ENCODE measurements at regions not wholly inside any gene's neighbourhood (a gene's known extent, or its start where the extent isn't known, plus 50 kb on each side); places are given as distances from the start of the nearest gene placed in this dataset.
A peak's percentile ranks its signal among the peaks of the same experiment; 100 is the strongest.
"Not testable (repeated sequence)": the region's sequence is repeated elsewhere in the genome, so short reads cannot be mapped to it uniquely, and the experiment has no call there.

DNA sequence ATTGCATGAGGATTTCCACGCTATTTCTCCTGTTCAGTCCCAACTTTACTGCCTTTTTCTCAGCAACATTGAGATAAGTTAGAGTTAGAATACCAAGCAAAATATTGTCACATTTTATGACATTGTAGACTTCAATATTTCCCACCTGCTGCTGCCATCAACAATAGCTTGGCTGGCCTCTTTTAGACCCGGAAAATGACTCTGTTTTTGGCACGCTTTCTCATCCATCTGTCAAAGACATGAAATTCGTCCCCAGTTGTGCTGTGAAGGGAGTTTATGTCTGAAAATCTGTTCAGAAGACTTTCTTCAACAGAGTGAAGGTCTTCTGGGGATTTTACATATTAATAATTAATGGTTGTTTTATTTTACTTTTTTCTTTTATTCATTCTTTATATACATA, 857.3 kb downstream of the FRK start:
- DNase-seq, result no peak

DNA sequence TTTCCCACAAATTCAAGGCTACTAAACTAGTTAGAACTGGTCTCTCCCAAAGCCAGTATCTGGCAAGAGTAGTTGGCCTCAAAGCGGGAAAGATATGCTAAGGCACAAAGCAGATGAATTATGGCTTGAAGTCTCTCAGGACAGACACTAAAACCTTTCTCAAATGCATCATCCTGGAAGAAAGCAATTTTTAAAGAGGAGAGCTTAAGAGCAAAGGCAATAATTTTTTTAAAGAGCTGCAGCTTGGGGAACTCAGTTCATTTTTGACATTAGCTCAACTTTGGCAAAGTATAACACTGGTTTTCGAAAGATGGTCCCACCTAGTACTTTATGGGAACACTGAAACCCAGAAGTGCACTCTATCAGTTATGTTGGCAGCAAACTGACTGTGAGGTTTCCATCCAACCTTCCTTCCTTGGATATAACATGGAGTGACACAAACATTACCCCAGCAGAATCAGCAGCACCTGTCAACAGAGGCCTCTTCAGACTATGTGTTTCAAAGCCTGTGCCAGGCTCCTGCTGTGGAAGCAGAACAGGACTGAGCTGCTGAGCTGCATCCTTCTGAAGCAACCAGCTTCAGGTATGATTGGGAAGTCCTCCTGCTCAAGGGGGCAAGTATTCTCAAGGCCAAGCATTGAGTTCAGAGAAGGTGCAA, 852.3 kb upstream of the HS3ST5 start:
- DNase-seq, result no peak

DNA sequence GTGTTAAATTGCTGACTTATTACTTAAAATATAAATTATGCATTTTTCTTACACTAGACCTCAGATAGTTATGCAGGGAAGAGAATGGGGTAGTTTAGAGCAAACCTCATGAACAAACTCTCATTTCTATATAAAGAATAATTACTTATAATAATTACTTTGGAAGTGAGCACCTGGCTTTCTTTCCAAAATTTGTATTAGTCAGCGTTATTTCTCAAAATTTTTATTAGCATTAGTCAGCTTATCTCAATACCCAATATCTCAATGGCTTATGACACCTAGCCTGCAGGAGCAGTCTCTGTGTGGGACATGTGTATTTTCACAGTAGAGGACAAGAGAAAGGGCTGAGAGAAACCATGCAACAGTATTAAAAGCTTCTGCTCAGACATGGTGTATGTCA, 849.2 kb upstream of the HS3ST5 start:
- DNase-seq, result no peak

- DNase-seq, result no peak
Measured at GRCh38 chr6:115190534-115190933, 847.7 kb upstream of the HS3ST5 start.

DNA sequence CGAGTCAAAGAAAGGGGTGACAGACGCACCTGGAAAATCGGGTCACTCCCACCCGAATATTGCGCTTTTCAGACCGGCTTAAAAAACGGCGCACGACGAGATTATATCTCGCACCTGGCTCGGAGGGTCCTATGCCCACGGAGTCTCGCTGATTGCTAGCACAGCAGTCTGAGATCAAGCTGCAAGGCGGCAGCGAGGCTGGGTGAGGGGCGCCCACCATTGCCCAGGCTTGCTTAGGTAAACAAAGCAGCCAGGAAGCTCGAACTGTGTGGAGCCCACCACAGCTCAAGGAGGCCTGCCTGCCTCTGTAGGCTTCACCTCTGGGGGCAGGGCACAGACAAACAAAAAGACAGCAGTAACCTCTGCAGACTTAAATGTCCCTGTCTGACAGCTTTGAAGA, 832.6 kb upstream of the HS3ST5 start:
- not testable (repeated sequence) for DNase-seq

DNA sequence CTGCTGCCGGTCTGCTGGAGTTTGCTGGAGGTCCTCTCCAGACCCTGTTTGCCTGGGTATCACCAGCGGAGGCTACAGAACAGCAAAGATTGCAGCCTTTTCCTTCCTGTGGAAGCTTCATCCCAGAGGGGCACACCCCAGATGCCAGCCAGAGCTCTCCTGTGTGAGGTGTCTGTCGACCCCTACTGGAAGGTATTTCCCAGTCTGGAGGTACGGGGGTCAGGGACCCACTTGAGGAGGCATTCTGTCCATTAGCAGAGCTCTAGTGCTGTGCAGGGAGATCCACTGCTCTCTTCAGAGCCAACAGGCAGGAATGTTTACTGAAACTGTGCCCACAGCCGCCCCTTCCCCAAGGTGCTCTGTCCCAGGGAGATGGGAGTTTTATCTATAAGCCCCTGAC, 823.1 kb upstream of the HS3ST5 start:
- not testable (repeated sequence) for DNase-seq

- DNase-seq, result no peak
Measured at GRCh38 chr6:115159733-115160132, 816.9 kb upstream of the HS3ST5 start.

GRCh38 chr6:115137910-115138309, 795.1 kb upstream of the HS3ST5 start:
- no peak for DNase-seq

DNA sequence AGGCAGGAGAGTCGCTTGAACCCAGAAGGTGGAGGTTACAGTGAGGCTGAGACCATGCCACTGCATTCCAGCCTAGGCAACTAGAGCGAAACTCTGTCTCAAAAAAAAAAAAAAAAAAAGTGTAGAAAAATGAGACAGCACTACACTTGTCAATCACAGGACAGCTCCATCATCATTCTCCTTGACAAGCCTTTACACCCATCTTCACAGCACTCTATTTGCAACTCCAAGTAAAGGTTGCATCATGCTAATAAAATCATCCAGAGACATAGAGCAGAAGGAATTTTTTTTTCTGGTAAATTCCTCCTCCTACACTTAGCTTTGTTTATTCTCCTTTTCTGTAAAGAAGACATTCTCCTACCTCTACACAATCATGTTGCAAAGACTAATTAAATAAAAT, 791.0 kb upstream of the HS3ST5 start:
- no peak for DNase-seq

- no peak for DNase-seq
Measured at GRCh38 chr6:115131709-115132490, 789.1 kb upstream of the HS3ST5 start.

- not testable (repeated sequence) for DNase-seq
Measured at GRCh38 chr6:115121513-115121912, 778.7 kb upstream of the HS3ST5 start.

GRCh38 chr6:115120391-115120790, 777.6 kb upstream of the HS3ST5 start:
- DNase-seq, result no peak

DNA sequence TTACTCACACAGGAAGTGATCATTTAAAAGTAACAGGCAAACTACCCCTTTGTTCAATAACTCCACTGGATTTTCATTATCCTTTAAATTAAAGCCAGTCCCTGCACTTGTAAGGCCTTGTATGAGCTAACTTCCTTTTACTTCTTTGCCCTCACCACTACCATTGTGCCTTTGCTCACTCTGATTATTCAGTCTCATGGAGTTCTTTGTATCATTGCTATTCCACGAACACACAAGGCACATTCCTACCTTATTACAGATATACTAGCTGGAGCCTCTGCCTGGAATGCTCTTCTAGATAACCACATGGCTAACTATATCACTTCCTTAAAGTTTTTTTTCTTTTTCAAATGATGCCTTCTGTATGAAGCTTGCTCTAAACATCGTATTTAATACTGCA, 748.6 kb upstream of the HS3ST5 start:
- no peak for DNase-seq

DNA sequence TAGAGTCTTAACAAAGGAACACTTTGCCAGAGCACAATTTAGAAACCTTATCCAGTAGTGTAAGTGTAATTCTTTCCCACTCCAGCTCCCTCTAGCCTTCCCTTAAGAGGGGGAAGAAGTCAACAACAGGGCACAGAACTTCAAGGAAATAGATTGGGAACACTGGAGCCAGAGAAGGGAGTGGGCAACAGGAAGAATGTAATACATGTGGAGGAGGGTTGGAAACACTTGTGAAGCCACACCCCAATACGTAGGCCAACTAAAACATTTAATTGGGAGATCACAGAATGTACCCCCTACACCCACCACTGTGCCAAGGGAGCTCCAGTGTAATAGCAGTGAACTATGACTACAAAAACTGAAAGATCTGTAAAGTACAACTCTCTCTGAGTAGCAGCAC, 735.7 kb upstream of the HS3ST5 start:
- no peak for DNase-seq

DNA sequence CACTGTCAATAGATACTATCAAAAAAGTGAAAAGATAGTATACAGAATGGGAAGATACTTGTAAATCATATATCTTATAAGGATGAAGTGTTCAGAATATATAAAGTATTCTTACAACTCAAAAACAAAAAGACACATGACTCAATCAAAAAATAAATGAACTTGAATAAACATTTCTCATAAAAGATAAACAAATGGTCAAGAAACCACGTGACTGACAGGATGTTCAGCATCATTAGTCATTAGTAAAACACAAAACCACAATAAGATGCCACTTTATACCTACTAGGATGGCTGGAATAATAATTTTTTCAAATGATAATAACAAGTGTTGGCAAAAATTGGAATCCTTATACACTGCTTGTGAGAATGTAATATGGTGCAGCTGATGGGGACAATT, 729.1 kb upstream of the HS3ST5 start:
- DNase-seq, result no peak

DNA sequence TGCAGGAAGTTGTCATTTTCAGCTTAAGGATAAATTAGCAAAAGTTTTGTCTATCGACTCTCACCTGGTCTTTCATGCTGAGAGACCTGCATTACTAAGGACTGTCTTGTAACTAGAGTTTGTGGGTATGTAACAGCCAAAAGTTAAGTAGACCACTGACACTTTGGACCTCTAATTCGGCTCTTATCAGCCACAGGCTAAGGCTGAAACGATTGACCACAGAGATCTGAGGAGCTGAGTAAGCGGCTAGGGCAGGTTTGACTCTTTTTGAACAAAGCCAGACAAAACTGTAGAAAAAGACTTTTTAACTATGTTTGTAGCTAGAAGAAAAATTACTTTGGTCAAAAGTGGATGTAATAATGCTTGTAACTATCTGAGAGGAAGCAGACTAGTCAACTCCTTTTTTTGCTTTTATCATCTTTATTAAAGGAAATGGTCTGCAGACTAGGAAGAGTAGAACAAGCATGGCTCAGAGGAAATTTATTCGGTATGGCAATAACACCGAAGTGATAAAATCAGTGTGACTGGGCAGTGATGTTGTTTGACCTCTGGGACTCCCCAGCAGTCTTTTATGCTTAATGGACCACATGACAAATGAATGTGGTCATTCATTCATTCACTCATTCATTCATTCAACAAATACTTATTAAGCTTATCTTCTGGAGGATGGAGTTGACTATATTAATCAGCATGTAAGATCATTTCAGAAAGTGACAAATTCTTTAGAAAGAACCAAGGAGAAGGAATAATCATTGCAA, 725.0 kb upstream of the HS3ST5 start:
- DNase-seq, result no peak

GRCh38 chr6:115064680-115065079, 721.9 kb upstream of the HS3ST5 start:
- no peak for DNase-seq

DNA sequence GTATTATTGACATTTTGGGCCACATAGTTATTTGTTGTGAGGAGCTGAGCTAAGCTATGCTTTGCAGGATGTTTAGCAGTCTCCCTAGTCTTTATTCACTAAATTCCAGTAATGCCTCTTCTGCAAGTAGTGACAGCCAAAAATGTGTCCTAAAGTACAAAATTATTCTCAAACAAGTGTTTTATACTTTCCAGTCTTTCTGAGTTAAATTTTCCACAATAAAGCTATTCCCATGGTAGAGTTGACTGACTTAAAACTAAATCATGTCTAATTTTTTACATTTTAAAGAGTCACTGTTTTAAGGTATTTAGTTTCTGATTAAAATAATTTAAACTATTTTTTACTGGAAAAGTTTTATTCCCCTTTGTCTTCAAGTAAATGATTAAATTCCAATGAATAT, 717.8 kb upstream of the HS3ST5 start:
- no peak for DNase-seq

- peak; percentile 67 for DNase-seq
Measured at GRCh38 chr6:115058414-115059211, 715.8 kb upstream of the HS3ST5 start.

GRCh38 chr6:115055579-115055978, 712.8 kb upstream of the HS3ST5 start:
- DNase-seq, result no peak

- peak; percentile 90 for DNase-seq
Measured at GRCh38 chr6:115054242-115054641, 711.4 kb upstream of the HS3ST5 start.

- no peak for DNase-seq
Measured at GRCh38 chr6:115053169-115053860, 710.5 kb upstream of the HS3ST5 start.
